ENCODE measurements at regions not wholly inside any gene's neighbourhood (a gene's known extent, or its start where the extent isn't known, plus 50 kb on each side); places are given as distances from the start of the nearest gene placed in this dataset.
"Not testable (repeated sequence)": the region's sequence is repeated elsewhere in the genome, so short reads cannot be mapped to it uniquely, and the experiment has no call there.

DNA sequence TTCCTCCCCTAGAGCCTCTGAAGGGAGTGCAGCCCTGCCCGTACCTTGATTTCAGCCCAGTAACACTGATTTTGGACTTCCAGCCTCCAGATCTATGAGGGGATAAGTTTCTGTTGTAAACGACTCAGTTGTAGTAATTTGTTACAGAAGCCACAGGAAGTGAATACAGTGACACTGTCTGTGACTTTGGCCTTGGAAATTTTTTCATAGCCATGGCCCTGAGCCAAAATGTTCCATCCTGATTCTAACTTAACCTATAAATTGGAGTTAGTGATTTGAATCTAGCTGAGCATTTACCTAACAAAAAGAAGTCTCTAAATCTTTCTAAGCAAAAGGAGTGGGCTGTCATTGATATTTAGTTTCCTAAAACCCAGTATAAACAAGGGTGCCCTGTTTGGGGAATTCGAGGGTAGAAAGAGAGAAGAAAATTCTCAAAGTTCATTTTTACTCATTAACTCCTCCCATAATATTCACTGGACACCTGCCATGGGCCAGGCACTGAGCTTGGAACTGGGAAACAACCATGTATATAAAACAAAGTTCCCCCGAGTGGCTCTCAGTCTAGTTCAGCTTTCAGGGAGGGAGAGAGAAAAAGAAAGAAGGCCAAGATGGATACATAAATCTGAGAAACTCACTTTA lies 162.3 kb downstream of the SKIDA1 start:
- no peak for DNase-seq

DNA sequence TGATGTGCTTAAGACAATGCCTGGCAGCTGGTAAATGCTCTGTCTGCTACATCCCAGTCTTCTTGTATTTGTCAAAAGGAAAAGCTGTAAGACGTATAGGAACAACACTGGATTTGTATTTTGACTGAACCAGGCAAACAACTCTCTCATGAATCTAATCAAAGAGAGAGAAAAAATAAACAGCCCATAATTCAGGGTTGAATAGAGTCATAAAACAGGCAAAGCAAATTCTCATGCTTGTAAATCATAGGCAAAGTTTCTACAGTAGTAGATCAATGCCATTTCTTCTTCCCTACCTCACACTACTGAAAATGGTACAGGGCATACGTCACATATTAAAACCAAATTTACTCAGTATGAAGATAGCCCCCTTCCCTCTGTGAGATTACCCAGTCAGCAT lies 166.3 kb downstream of the SKIDA1 start:
- DNase-seq: no peak

DNA sequence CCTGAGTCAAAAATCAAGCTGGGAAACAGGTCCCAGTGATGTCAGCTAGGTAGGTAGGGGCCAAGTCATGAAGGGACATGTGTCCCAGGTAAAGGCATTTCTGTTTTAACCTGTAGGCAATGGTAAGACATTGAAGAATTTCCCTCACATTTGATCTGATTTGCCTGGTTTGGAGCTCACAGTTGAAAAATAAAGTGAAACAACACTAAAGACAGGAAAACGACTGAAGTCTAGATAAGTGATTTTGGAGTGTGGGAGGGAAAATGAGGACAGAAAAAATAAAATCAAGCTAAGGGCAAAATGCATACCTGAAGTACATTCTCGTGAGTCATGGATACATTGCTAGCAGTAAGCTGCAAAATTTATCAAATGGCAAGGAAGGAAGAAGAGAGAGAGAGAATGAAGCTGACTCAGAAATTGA lies 169.9 kb downstream of the SKIDA1 start:
- DNase-seq: no peak

DNA sequence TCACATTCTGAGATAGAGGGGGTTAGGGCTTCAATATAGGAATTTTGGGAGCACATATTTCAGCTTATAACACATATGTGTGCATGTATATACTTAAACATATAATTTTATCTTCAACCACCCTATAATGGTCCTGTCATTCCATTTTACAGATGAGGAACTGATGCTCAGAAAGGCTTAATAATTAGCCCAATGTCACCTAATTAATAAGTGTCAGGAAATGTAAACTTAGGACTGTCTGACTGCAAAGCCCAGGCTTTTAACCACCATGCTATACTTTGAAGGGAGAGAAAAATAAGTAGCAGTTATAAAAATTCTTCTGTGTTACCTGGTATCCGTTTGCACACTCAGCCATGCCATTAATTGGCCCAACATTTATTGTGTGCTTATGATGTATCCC lies 172.6 kb downstream of the SKIDA1 start:
- no peak for DNase-seq

DNA sequence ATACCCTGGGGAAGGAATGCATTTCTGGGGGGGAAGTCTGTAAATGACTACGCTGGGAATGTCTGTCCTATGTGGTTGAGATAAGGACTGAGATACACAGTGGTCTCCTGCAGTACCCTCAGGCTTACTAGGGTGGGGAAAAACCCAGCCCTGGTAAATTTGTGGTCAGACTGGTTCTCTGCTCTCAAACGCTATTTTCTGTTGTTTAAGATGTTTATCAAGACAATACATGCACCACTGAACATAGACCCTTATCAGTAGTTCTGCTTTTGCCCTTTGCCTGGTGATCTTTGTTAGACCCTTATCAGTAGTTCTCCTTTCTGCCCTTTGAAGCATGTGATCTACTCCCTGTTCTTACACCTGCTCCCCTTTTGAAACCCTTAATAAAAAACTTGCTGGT lies 173.9 kb downstream of the SKIDA1 start:
- DNase-seq: not testable (repeated sequence)

DNA sequence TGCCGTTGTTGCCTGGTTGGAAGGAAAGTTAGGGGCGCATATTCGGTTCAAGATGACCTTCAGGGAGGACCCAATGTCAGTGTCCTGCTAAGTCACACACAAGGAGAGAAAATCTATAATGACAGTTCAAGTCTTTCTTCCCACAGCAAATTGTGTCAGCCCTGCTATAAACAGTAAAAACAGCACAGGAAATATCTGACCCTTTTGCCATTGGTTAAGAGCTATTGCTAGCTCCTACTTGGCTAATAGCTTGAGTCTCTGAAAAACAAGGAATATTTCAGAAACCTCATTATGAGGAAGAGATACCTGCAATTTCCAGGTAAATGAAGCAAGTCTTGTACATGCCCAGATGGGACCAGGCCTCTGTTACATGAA lies 175.6 kb downstream of the SKIDA1 start:
- no peak for DNase-seq

DNA sequence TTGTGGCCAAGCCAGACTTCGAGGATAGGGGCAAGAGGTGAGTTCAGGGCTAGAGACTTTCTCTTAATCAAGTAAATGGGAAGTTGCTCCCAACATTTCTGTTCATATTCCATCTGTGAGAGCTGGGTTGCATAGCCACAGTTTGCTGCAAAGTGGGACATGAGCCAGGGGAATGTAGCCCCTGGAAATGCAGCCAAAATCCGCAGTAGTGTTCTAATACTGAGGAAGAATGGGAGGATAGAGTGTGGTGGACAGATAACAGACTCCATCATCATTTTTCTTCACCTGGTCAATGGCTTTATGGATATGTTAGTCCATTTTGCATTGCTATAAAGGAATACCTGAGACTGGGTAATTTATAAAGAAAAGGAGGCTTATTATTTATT lies 177.7 kb downstream of the SKIDA1 start:
- DNase-seq: no peak

DNA sequence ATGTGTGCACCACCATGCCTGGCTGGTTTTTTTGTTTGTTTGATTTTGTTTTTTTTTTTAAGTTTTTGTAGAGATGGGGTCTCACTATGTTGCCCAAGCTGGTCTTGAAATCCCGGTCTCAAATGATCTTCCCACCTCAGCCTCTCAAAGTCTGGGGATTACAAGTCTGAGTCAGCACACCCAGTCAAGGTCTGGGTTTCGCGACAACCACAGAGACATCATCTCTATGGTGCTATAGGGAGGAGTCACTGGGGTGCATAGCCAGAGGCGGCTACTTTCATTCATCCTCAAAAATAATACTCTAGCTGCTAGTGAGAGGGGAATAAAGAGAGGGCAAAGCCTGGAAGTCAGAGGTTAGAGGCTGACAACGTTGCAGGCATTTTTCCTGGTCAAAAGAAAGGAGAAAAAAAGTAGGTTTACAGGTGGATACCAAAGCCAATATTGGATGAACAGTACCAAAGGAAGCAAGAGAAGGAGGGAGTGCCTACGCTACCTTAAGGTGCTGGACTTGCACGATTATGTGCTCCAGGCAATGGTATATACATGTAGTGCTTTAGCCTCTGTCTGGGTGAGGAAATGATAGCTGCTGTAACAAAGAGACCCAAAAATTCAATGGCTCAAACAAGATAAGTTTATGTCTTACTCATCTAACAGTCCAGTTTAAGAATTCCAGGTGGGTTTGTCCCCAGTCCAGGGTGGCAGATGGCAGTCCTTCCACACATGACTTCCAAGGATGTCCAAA lies 178.3 kb downstream of the SKIDA1 start:
- DNase-seq: no peak

DNA sequence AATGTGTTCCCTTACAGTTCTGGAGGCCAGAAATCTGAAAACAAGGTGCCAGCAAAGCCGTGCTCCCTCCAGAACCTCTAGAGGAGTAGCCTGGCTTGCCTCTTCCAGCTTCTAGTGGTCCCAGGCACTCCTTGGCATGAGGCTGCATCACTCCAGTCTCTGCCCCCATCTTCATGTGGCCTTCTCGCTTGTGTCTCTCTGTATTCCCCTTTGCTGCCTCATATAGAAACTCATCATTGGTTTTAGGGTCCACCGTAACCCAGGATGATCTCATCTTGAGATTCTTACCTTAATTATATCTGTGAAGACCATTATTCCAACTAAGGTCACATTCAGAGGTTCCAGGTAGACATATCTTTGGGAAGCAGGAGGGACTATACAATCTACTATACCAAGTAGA lies 182.4 kb downstream of the SKIDA1 start:
- no peak for DNase-seq

DNA sequence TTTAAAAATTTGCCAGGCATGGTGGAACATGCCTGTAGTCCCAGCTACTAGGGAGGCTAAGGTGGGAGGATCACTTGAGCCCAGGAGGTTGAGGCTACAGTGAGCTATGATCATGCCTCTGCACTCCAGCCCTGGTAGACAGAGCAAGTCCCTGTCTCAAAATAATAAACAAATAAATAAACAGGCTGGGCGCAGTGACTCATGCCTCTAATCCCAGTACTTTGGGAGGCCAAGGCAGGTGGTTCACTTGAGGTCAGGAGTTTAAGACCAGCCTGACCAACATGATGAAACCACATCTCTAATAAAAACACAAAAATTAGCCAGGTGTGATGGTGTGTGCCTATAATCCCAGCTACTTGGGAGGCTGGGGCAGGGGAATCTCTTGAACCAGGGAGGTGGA lies 183.0 kb downstream of the SKIDA1 start:
- DNase-seq: not testable (repeated sequence)

DNA sequence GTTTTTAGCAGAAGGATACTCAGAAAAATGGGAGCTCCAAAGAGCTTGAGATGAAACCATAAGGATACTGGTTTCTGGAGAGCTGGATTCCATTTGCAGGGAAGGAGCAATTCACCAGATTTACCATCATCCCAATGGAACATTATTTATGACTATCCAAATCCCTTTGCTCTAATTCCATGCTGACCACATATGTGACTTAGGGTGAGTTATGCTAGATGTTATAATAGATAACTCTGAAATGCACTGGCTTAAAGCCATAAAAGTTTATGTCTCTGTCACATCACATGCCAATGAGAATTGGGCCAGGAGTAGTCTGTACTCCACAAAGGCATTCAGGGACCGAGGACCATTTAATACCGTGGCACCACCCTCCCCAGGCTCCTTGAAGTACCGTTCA lies 185.2 kb downstream of the SKIDA1 start:
- no peak for DNase-seq

DNA sequence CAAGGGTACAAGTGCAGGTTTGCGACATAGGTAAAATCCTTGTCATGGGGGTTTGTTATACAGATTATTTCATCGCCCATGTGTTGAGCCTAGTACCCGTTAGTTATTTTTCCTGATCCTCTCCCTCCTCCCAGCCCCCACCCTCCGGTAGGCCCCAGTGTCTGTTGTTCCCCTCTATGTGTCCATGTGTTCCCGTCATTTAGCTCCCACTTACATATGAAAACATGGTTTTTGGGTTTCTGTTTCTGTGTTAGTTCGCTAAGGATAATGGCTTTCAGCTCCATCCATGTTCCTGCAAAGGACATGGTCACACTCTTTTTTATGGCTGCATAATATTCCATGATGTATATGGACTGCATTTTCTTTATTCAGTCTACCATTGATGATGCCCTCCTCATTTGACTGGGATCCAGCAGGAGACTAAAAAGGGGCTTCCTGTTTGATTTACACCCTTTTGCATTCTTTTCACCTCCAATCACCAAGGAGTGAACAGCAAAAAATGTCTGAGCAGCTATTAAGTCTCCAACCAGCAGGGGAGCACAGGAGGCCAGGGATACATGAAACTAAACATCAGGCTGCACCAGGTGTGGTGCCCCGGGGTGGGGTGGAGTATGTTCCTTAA lies 188.2 kb downstream of the SKIDA1 start:
- no peak for DNase-seq

DNA sequence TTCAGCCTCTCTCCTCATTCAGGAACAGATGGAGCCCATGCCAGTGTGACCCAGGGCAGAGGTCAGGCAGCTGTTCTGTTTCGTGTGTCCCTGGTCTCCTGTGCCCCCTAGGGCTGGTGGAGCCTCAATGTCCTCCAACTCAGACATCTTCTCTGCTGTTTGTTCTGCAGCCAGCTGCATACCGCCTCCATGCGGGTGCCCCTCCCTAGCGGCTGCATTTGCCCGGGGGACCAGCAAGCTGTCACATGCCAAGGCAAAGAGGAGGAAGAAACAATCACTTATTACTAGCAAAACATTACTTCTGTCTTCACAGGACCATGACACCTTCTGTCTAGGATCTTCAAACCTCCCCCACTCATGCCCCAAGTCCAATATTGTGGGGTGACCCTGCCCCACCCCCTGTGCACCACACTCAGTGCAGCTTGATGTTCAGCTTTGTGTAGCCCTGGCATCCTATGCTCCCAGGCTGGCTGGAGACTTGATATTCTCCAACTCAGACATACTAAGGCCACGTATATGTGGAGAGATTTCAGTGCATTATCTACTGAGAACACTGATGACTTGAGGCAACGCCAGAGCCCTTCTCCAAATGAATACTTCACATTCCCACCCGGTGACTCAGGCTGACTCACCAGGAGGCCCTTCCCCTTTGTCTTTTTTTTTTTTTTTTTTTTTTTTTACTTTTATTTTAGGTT lies 188.9 kb downstream of the SKIDA1 start:
- no peak for DNase-seq

DNA sequence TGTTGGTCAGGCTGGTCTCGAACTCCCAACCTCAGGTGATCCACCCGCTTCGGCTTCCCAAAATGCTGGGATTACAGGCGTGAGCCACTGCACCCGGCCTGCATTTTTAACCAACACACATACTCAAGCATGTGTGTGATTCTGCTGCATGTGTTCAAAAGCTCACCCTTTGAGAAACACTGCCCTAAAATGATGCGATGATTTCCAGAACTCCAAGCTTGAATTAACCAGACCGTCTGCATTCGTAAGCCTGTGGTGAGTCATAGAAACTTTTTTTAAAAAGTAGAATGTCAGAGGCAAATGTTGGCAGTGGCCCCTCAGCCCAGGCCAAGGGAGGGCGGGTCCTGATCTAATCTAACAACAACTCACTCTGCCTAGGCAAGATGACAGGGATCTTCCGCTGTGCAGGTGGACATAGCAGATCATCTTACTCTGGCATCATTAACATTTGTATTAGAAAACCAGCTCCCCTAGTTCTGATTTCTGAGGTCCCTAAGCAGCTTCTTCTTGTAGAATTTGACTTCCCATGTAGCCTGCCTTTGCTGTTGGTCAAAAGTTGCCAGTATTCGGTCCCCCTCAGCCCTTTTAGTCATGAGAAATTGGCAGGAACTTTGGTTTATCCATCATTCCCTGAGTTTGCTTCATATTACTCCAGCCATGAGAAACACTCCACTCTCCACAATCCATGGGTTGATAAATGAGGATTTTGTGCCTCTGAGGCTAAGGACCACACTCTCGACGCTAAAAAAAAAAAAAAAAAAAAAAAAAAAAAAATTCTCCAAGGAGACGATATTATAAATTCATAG lies 190.4 kb downstream of the SKIDA1 start:
- no peak for DNase-seq

DNA sequence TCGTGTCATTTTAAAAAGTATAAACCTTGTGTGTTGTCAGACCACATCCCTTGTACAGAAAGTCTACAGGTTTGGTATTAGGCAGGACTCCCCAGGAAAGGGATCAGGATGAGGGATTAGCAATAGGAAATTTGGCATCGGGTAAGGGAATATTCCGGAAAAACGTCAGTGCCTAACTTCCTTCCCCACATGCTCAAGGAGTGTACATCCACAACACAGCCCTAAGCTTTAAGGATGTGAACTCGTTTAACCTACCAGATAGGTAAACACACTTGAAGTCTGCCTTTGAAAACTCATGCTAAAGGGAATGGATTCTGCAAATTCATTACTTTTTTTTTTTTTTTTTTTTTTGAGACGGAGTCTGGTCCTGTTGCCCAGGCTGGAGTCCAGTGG lies 194.9 kb downstream of the SKIDA1 start:
- no peak for DNase-seq

DNA sequence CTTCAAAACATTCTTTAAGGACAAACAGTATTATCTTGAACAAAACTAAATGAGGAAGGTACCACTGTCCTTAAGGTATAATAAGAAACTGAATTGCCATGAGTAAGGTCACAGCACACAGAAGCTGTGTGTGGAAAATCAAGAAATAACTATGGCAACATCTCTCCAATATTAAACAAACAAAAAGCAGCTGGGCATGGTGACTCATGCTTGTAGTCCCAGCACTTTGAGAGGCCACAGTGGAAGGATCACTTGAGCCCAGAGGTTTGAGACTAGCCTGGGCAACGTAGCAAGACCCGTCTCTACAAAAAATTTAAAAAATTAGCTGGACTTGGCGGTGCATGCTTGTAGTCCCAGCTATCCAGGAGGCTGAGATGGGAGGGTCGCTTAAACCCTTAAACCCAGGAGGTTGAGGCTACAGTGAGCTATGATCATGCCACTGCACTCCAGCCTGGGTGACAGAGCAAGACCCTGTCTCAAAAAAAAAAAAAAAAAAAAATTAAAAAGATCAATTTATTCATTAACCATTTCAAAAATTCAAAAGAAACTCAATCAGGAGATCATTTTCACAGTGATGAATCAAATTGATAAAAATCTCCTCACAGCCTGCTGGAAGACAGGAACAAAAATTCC lies 195.4 kb downstream of the SKIDA1 start:
- no peak for DNase-seq

DNA sequence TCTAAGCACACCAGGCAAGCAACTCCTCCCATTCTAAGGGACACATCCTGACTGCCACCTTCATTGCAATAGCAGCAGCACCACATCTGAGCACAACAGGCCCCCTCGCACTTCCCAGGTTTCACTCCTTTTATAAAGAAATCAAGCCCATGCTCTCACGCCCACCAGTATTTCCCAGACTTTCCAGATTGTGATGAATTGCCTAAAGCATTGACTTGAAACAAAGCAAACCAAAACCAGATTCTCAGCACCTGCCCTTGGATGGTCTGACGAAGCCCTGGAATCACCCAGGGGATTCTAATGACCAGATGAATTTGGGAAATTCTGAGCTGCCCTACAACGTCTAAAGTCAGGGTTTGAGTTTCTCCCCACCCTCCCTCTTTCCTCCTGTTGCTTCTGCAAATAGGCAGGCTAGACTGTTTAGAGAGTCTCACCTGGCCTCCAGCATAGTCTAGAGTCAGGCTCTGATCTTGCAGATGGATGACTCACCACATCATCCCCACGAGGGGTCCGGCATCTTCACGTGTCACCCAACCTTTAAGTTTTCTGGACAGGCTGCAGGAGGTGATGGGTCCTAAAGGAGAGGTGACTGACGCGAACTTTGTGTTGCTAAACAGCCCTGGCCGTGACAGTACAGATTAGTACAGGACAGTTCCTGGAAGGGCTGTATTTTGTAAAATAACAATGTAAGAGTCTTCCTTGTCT lies 198.0 kb downstream of the SKIDA1 start:
- no peak for DNase-seq

DNA sequence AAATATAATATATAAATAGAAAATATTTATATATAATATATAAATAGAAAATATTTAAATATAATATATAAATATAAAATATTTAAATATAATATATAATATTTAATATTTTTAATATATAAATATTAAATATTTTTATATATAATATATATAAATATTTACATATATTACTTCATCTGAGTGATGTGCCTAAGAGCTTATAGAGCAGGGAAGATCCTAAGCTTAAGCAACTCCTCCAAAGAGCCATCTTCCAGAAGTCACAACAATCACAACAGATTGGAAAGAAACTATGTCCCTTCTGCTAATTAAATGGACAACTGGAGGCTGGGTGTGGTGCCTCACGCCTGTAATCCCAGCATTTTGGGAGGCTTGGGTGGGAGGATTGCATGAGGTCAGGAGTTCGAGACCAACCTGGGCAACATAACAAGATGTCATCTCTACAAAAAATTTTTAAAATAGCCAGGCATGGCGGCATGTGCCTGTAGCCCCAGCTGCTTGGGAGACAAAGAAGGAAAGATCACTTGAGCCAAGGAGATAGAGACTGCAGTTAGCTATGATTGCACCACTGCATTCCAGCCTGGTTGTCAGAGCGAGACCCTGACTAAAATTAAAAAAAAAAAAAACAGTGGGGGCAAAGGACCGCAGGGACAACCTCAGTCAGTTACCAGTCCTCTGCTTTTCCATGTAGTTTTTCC lies 198.7 kb downstream of the SKIDA1 start:
- no peak for DNase-seq

DNA sequence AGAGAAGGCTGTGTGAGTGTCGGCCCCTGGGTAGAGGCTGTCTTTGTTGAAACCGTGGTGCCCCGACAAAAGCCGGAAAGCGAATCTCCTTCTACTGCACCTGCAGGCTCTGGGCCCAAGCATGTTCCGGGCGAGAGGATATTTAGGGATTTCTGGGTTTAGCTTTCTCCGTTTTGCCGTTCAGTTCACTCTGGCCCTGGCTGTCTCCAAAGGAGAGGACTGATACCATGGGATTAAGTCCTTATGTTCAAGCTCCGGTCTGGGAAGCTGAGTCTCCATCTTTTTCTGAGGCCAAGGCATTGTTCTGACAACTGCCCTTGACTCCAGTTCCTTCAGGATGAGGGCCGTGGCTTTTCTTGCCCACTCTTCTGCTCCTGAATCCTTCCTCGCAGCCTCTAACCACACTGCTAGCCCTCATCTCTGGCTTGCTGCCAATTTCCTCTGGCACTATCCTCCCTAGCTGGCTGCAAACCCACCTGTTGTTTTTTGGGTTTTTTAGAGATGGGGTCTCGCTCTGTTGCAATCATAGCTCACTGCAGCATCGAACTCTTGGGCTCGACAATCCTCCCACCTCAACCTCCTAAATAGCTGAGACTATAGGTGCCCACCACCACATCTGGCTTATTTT lies 206.8 kb downstream of the SKIDA1 start:
- no peak for DNase-seq

DNA sequence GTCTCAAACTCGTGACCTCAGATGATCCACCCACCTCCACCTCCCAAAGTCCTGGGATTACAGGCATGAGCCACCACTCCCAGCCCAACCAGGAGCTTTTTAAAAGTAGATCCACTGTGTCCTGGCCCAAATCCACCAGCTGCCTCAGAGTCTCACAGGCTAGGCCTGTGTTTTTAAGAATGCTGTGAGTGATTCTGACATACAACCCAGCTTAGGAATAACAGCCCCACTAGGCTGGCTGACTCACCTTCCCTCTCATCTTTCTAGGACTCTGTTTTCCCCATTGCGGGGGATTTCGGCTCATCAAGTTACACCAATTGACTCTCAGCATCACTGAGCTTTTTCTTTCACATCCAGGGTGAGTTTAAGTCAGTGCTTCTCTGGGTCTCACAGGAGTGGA lies 207.6 kb downstream of the SKIDA1 start:
- DNase-seq: no peak

All from KG1 (cell line).